CD14-positive monocyte (primary cell): ENCODE measurements at regions not wholly inside any gene's neighbourhood (a gene's known extent, or its start where the extent isn't known, plus 50 kb on each side); places are given as distances from the start of the nearest gene placed in this dataset.

ENCODE experiments used
- DNase-seq, 3 donors: peaks; one replicate each; pipeline ENCODE4 v3.0.0-alpha.2; 2011 to 2022
- H2AFZ ChIP-seq: 2 replicates; pipeline ENCODE4 v1.6.0; 2012; ENCODE audit warnings: mild to moderate bottlenecking, low read depth, low read length, inconsistent platforms; ENCODE audit not compliant: insufficient read depth, poor library complexity, severe bottlenecking
- H3K27ac ChIP-seq, 2 donors: 1 replicate in 1 of 2; 2 replicates in 1 of 2; pipeline ENCODE4 v1.5.1; 2012 to 2013; ENCODE audit warnings: low read length in 2 of 2, control low read depth in 1 of 2, inconsistent platforms in 1 of 2, low read depth in 1 of 2, mild to moderate bottlenecking in 1 of 2
- H3K27me3 ChIP-seq, 2 donors: one replicate each; pipeline versions ENCODE4 v1.6.0 to v1.6.1; 2011 to 2013; ENCODE audit warnings: low read length in 2 of 2; ENCODE audit not compliant: control insufficient read depth in 2 of 2, insufficient read depth in 2 of 2
- H3K36me3 ChIP-seq, 2 donors: replicated peaks in 1 of 2; 1 replicate in 1 of 2; 2 replicates in 1 of 2; pipeline versions ENCODE4 v1.5.1 to v1.6.1; 2012 to 2013; ENCODE audit warnings: low read length in 2 of 2, control low read depth in 1 of 2, inconsistent platforms in 1 of 2, mild to moderate bottlenecking in 1 of 2; ENCODE audit not compliant: insufficient read depth in 2 of 2, control insufficient read depth in 1 of 2
- H3K4me1 ChIP-seq, 2 donors: 1 replicate in 1 of 2; 2 replicates in 1 of 2; pipeline versions ENCODE4 v1.5.1 to v1.6.1; 2012 to 2013; ENCODE audit warnings: low read length in 2 of 2, control low read depth in 1 of 2, inconsistent platforms in 1 of 2, mild to moderate bottlenecking in 1 of 2, moderate library complexity in 1 of 2; ENCODE audit not compliant: insufficient read depth in 2 of 2, control insufficient read depth in 1 of 2
- H3K4me2 ChIP-seq: replicated peaks from 2 replicates; pipeline ENCODE3; 2012; ENCODE audit warnings: low read length, moderate library complexity, mild to moderate bottlenecking; ENCODE audit not compliant: poor library complexity, severe bottlenecking; ENCODE audit errors: extremely low read depth
- H3K4me3 ChIP-seq, 3 experiments: fragments of 200-600 bp in 1 of 3; sonication (generic) in 1 of 3; replicated peaks in 1 of 3; 1 replicate in 2 of 3; 2 replicates in 1 of 3; pipeline ENCODE4 v1.5.1; 2011 to 2013; ENCODE audit warnings: low read length in 3 of 3, mild to moderate bottlenecking in 3 of 3, control low read depth in 2 of 3, low read depth in 2 of 3, inconsistent platforms in 1 of 3, moderate library complexity in 1 of 3
- H3K79me2 ChIP-seq: 2 replicates; pipeline ENCODE4 v1.6.0; 2012; ENCODE audit warnings: mild to moderate bottlenecking, control low read depth, inconsistent platforms, low read length, moderate library complexity; ENCODE audit not compliant: insufficient read depth
- H3K9ac ChIP-seq: 2 replicates; pipeline ENCODE4 v1.6.0; 2017; ENCODE audit warnings: low read length, mild to moderate bottlenecking; ENCODE audit not compliant: insufficient read depth, poor library complexity, severe bottlenecking
- H3K9me3 ChIP-seq, 2 donors: replicated peaks in 1 of 2; 1 replicate in 1 of 2; 2 replicates in 1 of 2; pipeline versions ENCODE4 v1.5.1 to v1.6.1; 2012 to 2013; ENCODE audit warnings: low read length in 2 of 2, control low read depth in 1 of 2; ENCODE audit not compliant: control insufficient read depth in 1 of 2, insufficient read depth in 1 of 2
- H4K20me1 ChIP-seq: 2 replicates; pipeline ENCODE4 v1.6.0; 2012; ENCODE audit warnings: mild to moderate bottlenecking, low read length, control low read depth, moderate library complexity; ENCODE audit not compliant: insufficient read depth
- H3K27ac Mint-ChIP-seq, 7 donors: one replicate each; pipeline ENCODE4 v1.8.0; 2020; ENCODE audit warnings: mild to moderate bottlenecking in 7 of 7, mixed read lengths in 7 of 7, moderate library complexity in 6 of 7, inconsistent platforms in 2 of 7
- H3K27me3 Mint-ChIP-seq, 3 donors: one replicate each; pipeline ENCODE4 v1.8.0; 2021 to 2022; ENCODE audit warnings: low read depth in 3 of 3, mild to moderate bottlenecking in 3 of 3, mixed read lengths in 3 of 3, moderate library complexity in 3 of 3, inconsistent platforms in 1 of 3
- H3K36me3 Mint-ChIP-seq, 2 donors: one replicate each; pipeline ENCODE4 v1.8.0; 2020; ENCODE audit warnings: mixed read lengths in 2 of 2, inconsistent platforms in 1 of 2, mild to moderate bottlenecking in 1 of 2
- H3K4me1 Mint-ChIP-seq: one replicate; pipeline ENCODE4 v1.8.0; 2020; ENCODE audit warnings: mild to moderate bottlenecking, mixed read lengths
- H3K4me3 Mint-ChIP-seq, 2 donors: one replicate each; pipeline ENCODE4 v1.8.0; 2020; ENCODE audit warnings: mild to moderate bottlenecking in 2 of 2, mixed read lengths in 2 of 2, moderate library complexity in 1 of 2
- H3K9me3 Mint-ChIP-seq, 7 donors: one replicate each; pipeline ENCODE4 v1.8.0; 2020 to 2022; ENCODE audit warnings: mixed read lengths in 7 of 7, mild to moderate bottlenecking in 6 of 7, moderate library complexity in 6 of 7, inconsistent platforms in 2 of 7
- WGBS: methylation state at CpG from one replicate; pipeline ENCODE4 v1.1.5; 2013; ENCODE audit warnings: missing lambda C conversion rate; ENCODE audit not compliant: insufficient coverage; 5-methylcytosine and 5-hydroxymethylcytosine counted together
- intact Hi-C, 2 donors: fragments of 100-400 bp; cut with micrococcal nuclease; formaldehyde crosslinking; loops; one replicate each; pipeline versions ENCODE4 v1.15.0 to v1.15.1; 2023
- TF ChIP-seq, protein P1 (sequence below): fragments of 200-600 bp; IDR thresholded peaks from one replicate; pipeline ENCODE4 v1.8.0; 2022; ENCODE audit warnings: antibody characterized with exemption, mild to moderate bottlenecking

- TF ChIP-seq, protein P1, sequence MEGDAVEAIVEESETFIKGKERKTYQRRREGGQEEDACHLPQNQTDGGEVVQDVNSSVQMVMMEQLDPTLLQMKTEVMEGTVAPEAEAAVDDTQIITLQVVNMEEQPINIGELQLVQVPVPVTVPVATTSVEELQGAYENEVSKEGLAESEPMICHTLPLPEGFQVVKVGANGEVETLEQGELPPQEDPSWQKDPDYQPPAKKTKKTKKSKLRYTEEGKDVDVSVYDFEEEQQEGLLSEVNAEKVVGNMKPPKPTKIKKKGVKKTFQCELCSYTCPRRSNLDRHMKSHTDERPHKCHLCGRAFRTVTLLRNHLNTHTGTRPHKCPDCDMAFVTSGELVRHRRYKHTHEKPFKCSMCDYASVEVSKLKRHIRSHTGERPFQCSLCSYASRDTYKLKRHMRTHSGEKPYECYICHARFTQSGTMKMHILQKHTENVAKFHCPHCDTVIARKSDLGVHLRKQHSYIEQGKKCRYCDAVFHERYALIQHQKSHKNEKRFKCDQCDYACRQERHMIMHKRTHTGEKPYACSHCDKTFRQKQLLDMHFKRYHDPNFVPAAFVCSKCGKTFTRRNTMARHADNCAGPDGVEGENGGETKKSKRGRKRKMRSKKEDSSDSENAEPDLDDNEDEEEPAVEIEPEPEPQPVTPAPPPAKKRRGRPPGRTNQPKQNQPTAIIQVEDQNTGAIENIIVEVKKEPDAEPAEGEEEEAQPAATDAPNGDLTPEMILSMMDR, result no peak
- DNase-seq, result no peak
- Mint-ChIP-seq H3K36me3 (no peaks in the 10 kb centered on the region), H3K4me1 (no peaks in the 10 kb centered on the region), H3K27me3 (peaks cover 0 to 3% (median 0%) of the 10 kb centered on the region in 3 donors), H3K27ac (no peak overlapping the region), H3K4me3 (no peak overlapping the region), H3K9me3 (peaks cover 0 to 8% (median 0%) of the 10 kb centered on the region in 7 donors)
- no peaks in the 10 kb centered on the region for H4K20me1 ChIP-seq
- no peak overlapping the region for H3K27ac ChIP-seq
- no peaks in the 10 kb centered on the region for H3K27me3 ChIP-seq
- H3K9ac ChIP-seq, result no peak overlapping the region
- H3K4me2 ChIP-seq, result no peak overlapping the region
- no peaks in the 10 kb centered on the region for H3K4me1 ChIP-seq
- no peaks in the 10 kb centered on the region for H3K79me2 ChIP-seq
- intact Hi-C loops, result no loop called here
- no peaks in the 10 kb centered on the region for H3K9me3 ChIP-seq
- no peaks in the 10 kb centered on the region for H3K36me3 ChIP-seq
- H3K4me3 ChIP-seq, result no peak overlapping the region
- WGBS, result 100% methylated on average over 2 of the region's 3 CpGs
- H2AFZ ChIP-seq, result no peak overlapping the region
Observed at GRCh38 chr10:109464949-109465348, 458.4 kb downstream of the XPNPEP1 start.

GRCh38 chr10:109457302-109457638 lies 466.0 kb downstream of the XPNPEP1 start:
- TF ChIP-seq, protein P1, result no peak
- Histone ChIP-seq H3K79me2 (no peaks in the 10 kb centered on the region), H3K9me3 (peaks cover 0 to 3% of the 10 kb centered on the region in 2 donors), H3K4me2 (no peak overlapping the region), H3K27me3 (peaks cover 10 to 23% of the 10 kb centered on the region in 2 donors), H3K4me1 (no peaks in the 10 kb centered on the region), H3K4me3 (no peak overlapping the region), H3K36me3 (no peaks in the 10 kb centered on the region), H3K9ac (no peak overlapping the region), H3K27ac (no peak overlapping the region), H4K20me1 (no peaks in the 10 kb centered on the region), H2AFZ (no peak overlapping the region)
- Mint-ChIP-seq H3K36me3 (no peaks in the 10 kb centered on the region), H3K4me1 (no peaks in the 10 kb centered on the region), H3K27me3 (peaks cover 25 to 37% (median 26%) of the 10 kb centered on the region in 3 donors), H3K9me3 (peaks cover 0 to 18% (median 4%) of the 10 kb centered on the region in 7 donors), H3K27ac (no peak overlapping the region), H3K4me3 (peak overlapping the region in 1 of 2 donors; percentile 37)
- intact Hi-C loops, result no loop called here
- no peak for DNase-seq
- WGBS, result 7% methylated on average over 8 of the region's 9 CpGs
